ENCODE measurements at regions not wholly inside any gene's neighbourhood (a gene's known extent, or its start where the extent isn't known, plus 50 kb on each side); places are given as distances from the start of the nearest gene placed in this dataset.

- no peak for ATAC-seq
- no peak for TF ChIP-seq SNAI2 (CRISPR knock-in tag; IDR thresholded peaks at IDR 0.05)
- TF ChIP-seq TSHZ2 (CRISPR knock-in tag; IDR thresholded peaks at IDR 0.05): no peak
- TF ChIP-seq GLIS3 (CRISPR knock-in tag; IDR thresholded peaks at IDR 0.05): no peak
- TF ChIP-seq ZC3H10 (CRISPR knock-in tag; IDR thresholded peaks at IDR 0.05): no peak
- no peak for TF ChIP-seq BACH2 (CRISPR knock-in tag; IDR thresholded peaks at IDR 0.05; ENCODE audit: borderline replicate concordance)
- TF ChIP-seq ARNTL (CRISPR knock-in tag; IDR thresholded peaks at IDR 0.05; ENCODE audit: borderline replicate concordance, low read depth): no peak
- TF ChIP-seq OSR1 (CRISPR knock-in tag; IDR thresholded peaks at IDR 0.05): no peak
- no peak for TF ChIP-seq ZNF8 (CRISPR knock-in tag; IDR thresholded peaks at IDR 0.05)
- TF ChIP-seq ZFP3 (CRISPR knock-in tag; IDR thresholded peaks at IDR 0.05): no peak
- TF ChIP-seq POU6F1 (CRISPR knock-in tag; IDR thresholded peaks at IDR 0.05; ENCODE audit: borderline replicate concordance, low read depth): no peak
- TF ChIP-seq TOX (CRISPR knock-in tag; IDR thresholded peaks at IDR 0.05; ENCODE audit: borderline replicate concordance): no peak
- no peak for TF ChIP-seq ESRRG (CRISPR knock-in tag; IDR thresholded peaks at IDR 0.05)
- no peak for TF ChIP-seq PPARA (CRISPR knock-in tag; IDR thresholded peaks at IDR 0.05; ENCODE audit: borderline replicate concordance)
- no peak for TF ChIP-seq CREB5 (CRISPR knock-in tag; IDR thresholded peaks at IDR 0.05; ENCODE audit: low read depth)
- no peak for TF ChIP-seq CSRNP3 (CRISPR knock-in tag; IDR thresholded peaks at IDR 0.05)
- TF ChIP-seq PATZ1 (CRISPR knock-in tag; IDR thresholded peaks at IDR 0.05; ENCODE audit: borderline replicate concordance): no peak
- no peak for TF ChIP-seq CSDC2 (CRISPR knock-in tag; IDR thresholded peaks at IDR 0.05)
- no peak for TF ChIP-seq ZFP30 (CRISPR knock-in tag; IDR thresholded peaks at IDR 0.05)
- no peak for TF ChIP-seq ZNF70 (CRISPR knock-in tag; IDR thresholded peaks at IDR 0.05)
These were observed 326.7 kb upstream of the JARID2 start for GRCh38 chr6:14919038-14919670.

- TF ChIP-seq SNAI2 (CRISPR knock-in tag; IDR thresholded peaks at IDR 0.05) (no peak), BACH2 (CRISPR knock-in tag; IDR thresholded peaks at IDR 0.05; ENCODE audit: borderline replicate concordance) (no peak), PATZ1 (CRISPR knock-in tag; IDR thresholded peaks at IDR 0.05; ENCODE audit: borderline replicate concordance) (no peak), ZNF70 (CRISPR knock-in tag; IDR thresholded peaks at IDR 0.05) (no peak), ESRRG (CRISPR knock-in tag; IDR thresholded peaks at IDR 0.05) (no peak), POU6F1 (CRISPR knock-in tag; IDR thresholded peaks at IDR 0.05; ENCODE audit: borderline replicate concordance, low read depth) (no peak), TOX (CRISPR knock-in tag; IDR thresholded peaks at IDR 0.05; ENCODE audit: borderline replicate concordance) (no peak), CSDC2 (CRISPR knock-in tag; IDR thresholded peaks at IDR 0.05) (no peak), PPARA (CRISPR knock-in tag; IDR thresholded peaks at IDR 0.05; ENCODE audit: borderline replicate concordance) (no peak), ZNF8 (CRISPR knock-in tag; IDR thresholded peaks at IDR 0.05) (no peak), ZFP3 (CRISPR knock-in tag; IDR thresholded peaks at IDR 0.05) (no peak), ZNF565 (CRISPR knock-in tag; conservative IDR thresholded peaks at IDR 0.05; ENCODE audit: low read depth) (no peak), ARNTL (CRISPR knock-in tag; IDR thresholded peaks at IDR 0.05; ENCODE audit: borderline replicate concordance, low read depth) (no peak), TCF4 (CRISPR knock-in tag; IDR thresholded peaks at IDR 0.05; ENCODE audit: borderline replicate concordance) (no peak), OSR1 (CRISPR knock-in tag; IDR thresholded peaks at IDR 0.05) (no peak), GLIS3 (CRISPR knock-in tag; IDR thresholded peaks at IDR 0.05) (no peak)
- ATAC-seq: no peak
These were observed 325.6 kb upstream of the JARID2 start for GRCh38 chr6:14920276-14920675.
